ENCODE measurements at regions not wholly inside any gene's neighbourhood (a gene's known extent, or its start where the extent isn't known, plus 50 kb on each side); places are given as distances from the start of the nearest gene placed in this dataset.

DNA sequence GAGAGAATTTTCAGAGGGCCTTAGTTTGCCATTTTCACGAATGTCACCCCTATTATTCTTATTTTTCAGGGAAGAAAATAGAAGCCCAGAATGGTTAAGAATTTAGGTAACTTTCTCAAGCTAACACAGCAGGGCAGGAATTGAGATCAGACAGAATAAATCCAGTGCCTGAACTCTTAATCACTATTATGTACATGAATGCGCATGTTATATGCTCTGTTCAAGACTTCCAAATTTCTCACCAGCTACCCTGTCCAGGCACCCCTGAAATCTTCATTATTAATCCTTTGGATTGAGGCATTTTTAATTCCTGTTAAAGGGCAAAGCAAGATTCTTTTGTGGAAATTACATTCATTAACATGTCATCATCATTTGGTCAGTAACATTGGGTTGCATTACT, 218.4 kb downstream of the ACTR3 start:
- DNase-seq (ENCODE audit: low spot score in 2 of 2, unreplicated experiment in 2 of 2) = no peak
- Mint-ChIP-seq H3K36me3 (no peaks in the 10 kb centered on the region), H3K27me3 (ENCODE audit: low read depth) (peaks cover 2% of the 10 kb centered on the region), H3K27ac (no peak overlapping the region), H3K4me1 (no peaks in the 10 kb centered on the region), H3K9me3 (peaks cover 30% of the 10 kb centered on the region), H3K4me3 (no peak overlapping the region)
- TF ChIP-seq, protein P1, sequence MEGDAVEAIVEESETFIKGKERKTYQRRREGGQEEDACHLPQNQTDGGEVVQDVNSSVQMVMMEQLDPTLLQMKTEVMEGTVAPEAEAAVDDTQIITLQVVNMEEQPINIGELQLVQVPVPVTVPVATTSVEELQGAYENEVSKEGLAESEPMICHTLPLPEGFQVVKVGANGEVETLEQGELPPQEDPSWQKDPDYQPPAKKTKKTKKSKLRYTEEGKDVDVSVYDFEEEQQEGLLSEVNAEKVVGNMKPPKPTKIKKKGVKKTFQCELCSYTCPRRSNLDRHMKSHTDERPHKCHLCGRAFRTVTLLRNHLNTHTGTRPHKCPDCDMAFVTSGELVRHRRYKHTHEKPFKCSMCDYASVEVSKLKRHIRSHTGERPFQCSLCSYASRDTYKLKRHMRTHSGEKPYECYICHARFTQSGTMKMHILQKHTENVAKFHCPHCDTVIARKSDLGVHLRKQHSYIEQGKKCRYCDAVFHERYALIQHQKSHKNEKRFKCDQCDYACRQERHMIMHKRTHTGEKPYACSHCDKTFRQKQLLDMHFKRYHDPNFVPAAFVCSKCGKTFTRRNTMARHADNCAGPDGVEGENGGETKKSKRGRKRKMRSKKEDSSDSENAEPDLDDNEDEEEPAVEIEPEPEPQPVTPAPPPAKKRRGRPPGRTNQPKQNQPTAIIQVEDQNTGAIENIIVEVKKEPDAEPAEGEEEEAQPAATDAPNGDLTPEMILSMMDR (IDR thresholded peaks at IDR 0.05; ENCODE audit: unreplicated experiment) = no peak

DNA sequence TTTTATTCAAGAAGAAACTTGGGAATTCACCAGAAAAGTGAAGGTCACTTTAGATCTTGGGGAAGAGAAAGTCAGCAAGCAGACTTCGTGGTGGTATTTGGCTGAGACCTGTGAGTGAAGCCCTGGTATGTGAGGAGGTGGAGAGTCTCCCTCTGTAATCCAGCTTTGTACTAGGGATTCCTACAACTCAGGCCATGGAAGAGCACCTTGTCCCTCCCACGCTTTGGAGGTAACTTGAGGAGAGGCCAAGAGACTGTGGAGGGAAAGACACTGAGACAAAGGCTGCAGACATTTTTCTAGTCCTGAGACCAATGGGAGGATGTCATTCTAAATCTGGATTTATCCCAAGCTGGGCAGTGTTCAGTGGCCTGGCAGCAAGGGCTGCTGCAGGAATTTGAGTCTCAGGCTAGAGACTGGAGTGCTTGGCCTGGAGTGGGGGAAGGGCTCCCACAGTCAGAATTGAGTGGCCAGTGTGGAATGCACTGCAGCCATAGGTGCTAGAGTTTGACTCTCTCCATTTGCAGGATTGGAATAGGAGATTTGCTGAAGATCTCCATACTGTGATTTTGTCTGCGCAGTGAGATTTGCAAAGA, 219.0 kb downstream of the ACTR3 start:
- no peak overlapping the region for H3K4me3 Mint-ChIP-seq
- no peaks in the 10 kb centered on the region for H3K36me3 Mint-ChIP-seq
- no peak for DNase-seq (ENCODE audit: low spot score in 2 of 2, unreplicated experiment in 2 of 2)
- peaks cover 26% of the 10 kb centered on the region for H3K9me3 Mint-ChIP-seq
- peaks cover 2% of the 10 kb centered on the region for H3K27me3 Mint-ChIP-seq (ENCODE audit: low read depth)
- H3K27ac Mint-ChIP-seq = no peak overlapping the region
- no peaks in the 10 kb centered on the region for H3K4me1 Mint-ChIP-seq
- TF ChIP-seq, protein P1 (IDR thresholded peaks at IDR 0.05; ENCODE audit: unreplicated experiment) = no peak

DNA sequence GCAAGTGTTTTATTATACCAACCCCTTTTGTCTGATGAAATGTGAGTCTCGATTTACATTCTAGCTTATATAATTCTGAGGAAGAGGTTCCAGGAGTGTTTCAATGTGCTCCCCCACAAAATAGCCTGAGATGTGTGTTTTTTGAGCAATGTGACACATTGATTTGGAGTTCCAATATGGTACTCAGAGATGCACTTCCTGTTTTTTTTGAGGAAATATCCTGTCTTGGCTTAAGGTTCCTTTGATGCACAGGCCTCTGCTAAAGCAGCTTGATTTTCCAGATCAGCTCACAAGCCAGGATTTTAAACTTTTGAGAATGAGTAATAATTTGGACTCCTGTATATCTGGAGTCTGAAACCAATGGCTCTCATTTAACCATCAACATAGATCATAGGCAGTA, 221.4 kb downstream of the ACTR3 start:
- Mint-ChIP-seq H3K4me1 (no peaks in the 10 kb centered on the region), H3K9me3 (peaks cover 9% of the 10 kb centered on the region), H3K27ac (no peak overlapping the region), H3K4me3 (no peak overlapping the region), H3K36me3 (no peaks in the 10 kb centered on the region), H3K27me3 (ENCODE audit: low read depth) (peaks cover 13% of the 10 kb centered on the region)
- TF ChIP-seq, protein P1 (IDR thresholded peaks at IDR 0.05; ENCODE audit: unreplicated experiment) = no peak
- no peak for DNase-seq (ENCODE audit: low spot score in 2 of 2, unreplicated experiment in 2 of 2)

DNA sequence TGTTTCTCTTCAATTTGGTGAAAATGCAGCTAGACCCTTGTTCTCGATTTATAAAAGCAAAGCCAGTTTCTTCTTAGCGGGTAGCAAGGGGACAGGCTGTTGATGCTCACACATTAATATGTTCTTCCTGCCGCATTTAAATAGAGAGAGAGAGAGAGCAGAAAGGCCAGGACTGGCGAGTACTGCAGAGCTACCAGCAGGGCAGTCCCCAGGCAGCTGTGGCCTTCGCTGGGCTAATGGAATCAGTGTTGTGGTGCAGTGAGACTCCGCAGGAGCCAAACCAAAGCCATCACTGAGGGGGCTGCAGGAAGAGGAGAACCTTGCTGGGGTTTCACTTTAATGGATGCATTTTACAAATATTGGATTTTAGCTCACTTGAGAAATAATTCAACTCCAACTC, 223.6 kb downstream of the ACTR3 start:
- TF ChIP-seq, protein P1 (IDR thresholded peaks at IDR 0.05; ENCODE audit: unreplicated experiment) = no peak
- H3K27me3 Mint-ChIP-seq (ENCODE audit: low read depth) = peaks cover 13% of the 10 kb centered on the region
- H3K9me3 Mint-ChIP-seq = no peaks in the 10 kb centered on the region
- H3K4me1 Mint-ChIP-seq = no peaks in the 10 kb centered on the region
- no peaks in the 10 kb centered on the region for H3K36me3 Mint-ChIP-seq
- no peak overlapping the region for H3K27ac Mint-ChIP-seq
- no peak for DNase-seq (ENCODE audit: low spot score in 2 of 2, unreplicated experiment in 2 of 2)
- no peak overlapping the region for H3K4me3 Mint-ChIP-seq

DNA sequence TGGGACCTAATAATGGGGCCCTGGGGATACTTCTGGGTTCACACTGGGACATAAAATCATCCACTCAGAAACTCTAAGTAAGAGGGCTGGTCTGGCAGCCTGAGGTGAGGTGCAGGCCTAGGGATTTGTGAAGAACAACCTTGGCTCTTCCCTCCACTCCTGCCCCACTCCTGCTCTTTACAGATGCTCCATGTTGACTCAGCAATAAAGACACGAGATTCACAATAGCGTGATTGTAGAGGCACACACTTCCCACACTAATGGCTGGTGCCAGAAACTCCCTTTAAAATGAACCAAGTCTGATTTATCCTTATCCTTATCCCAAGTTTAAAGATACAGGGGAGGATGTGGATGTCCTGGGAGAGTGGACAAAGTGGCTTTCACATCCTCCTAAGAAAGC, 228.2 kb downstream of the ACTR3 start:
- Mint-ChIP-seq H3K9me3 (no peaks in the 10 kb centered on the region), H3K27me3 (ENCODE audit: low read depth) (peaks cover 10% of the 10 kb centered on the region), H3K4me1 (no peaks in the 10 kb centered on the region), H3K27ac (no peak overlapping the region), H3K36me3 (no peaks in the 10 kb centered on the region), H3K4me3 (no peak overlapping the region)
- TF ChIP-seq, protein P1 (IDR thresholded peaks at IDR 0.05; ENCODE audit: unreplicated experiment) = no peak
- no peak for DNase-seq (ENCODE audit: low spot score in 2 of 2, unreplicated experiment in 2 of 2)

DNA sequence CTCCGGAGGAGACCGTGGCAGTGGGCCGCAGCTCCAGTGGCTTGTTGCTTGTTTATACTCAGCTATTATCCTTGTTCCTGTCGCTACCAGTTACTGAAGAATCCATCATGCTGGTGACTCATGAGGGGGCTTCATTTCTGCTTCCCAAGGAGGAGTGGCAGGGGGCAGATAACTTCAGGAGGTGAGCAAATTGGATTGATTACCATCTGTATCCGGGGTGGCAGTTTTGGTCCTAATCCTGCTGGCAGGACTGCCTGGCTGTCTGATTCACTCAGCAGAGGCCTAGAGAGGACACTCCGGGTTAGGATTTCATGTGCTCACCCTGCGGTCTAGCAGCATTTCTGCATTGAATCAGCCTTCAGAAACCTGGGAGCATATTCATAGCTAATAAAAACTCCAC, 230.0 kb downstream of the ACTR3 start:
- Mint-ChIP-seq H3K27me3 (ENCODE audit: low read depth) (peaks cover 4% of the 10 kb centered on the region), H3K36me3 (no peaks in the 10 kb centered on the region), H3K4me1 (no peaks in the 10 kb centered on the region), H3K27ac (no peak overlapping the region), H3K4me3 (no peak overlapping the region), H3K9me3 (no peaks in the 10 kb centered on the region)
- no peak for DNase-seq (ENCODE audit: low spot score in 2 of 2, unreplicated experiment in 2 of 2)
- TF ChIP-seq, protein P1 (IDR thresholded peaks at IDR 0.05; ENCODE audit: unreplicated experiment) = no peak

Measured in mesothelial cell of epicardium (in vitro differentiated cells).